ENCODE measurements at regions not wholly inside any gene's neighbourhood (a gene's known extent, or its start where the extent isn't known, plus 50 kb on each side); places are given as distances from the start of the nearest gene placed in this dataset.

DNA sequence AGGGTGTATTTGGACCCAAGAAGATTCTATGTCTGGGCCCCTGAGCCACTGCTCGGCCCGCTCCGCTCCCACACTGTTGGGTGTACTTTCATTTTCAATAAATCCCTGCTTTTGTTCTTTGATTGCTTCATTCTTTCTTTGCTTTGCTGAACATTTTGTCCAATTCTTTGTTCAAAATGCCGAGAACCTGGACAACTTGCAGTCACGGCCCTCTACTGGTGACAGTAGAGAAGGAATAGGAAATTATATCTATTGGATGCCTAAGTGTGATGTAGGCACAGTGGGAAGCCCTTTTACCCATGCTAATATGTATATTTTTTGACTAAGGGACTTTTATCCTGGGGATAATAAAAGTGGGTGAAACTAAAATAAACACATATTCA, 340.8 kb downstream of the LRRC3B start:
- H3K36me3 ChIP-seq (ENCODE audit: control insufficient read depth in 1 of 2, insufficient read depth in 2 of 2, low read depth in 1 of 2, low read length in 2 of 2) = no peaks in the 10 kb centered on the region
- no peak overlapping the region for H2AK5ac ChIP-seq (ENCODE audit: low read length, severe bottlenecking)
- H3K4me2 ChIP-seq (ENCODE audit: low read length, poor library complexity, severe bottlenecking) = no peak overlapping the region
- H3K18ac ChIP-seq (ENCODE audit: low read depth in 1 of 2, low read length in 2 of 2) = no peak overlapping the region
- H3K14ac ChIP-seq (ENCODE audit: low read length in 2 of 2) = no peak overlapping the region
- H2BK15ac ChIP-seq (ENCODE audit: low read depth, poor library complexity, severe bottlenecking) = no peak overlapping the region
- H3K9me3 ChIP-seq (ENCODE audit: control insufficient read depth, low read length) = peaks cover 13% of the 10 kb centered on the region
- H2BK5ac ChIP-seq (ENCODE audit: low read depth, low read length, poor library complexity, severe bottlenecking) = no peak overlapping the region
- H2BK120ac ChIP-seq (ENCODE audit: low read depth, low read length) = no peak overlapping the region
- H3K27me3 ChIP-seq (ENCODE audit: control insufficient read depth in 1 of 2, insufficient read depth in 1 of 2, low read length in 2 of 2) = no peaks in the 10 kb centered on the region
- H2BK12ac ChIP-seq (ENCODE audit: low read length in 2 of 2) = no peak overlapping the region
- no peak overlapping the region for H3K4ac ChIP-seq (ENCODE audit: low read depth in 1 of 2, low read length in 2 of 2)
- no peak overlapping the region for H4K8ac ChIP-seq (ENCODE audit: low read length)
- no peak overlapping the region for H2AFZ ChIP-seq (ENCODE audit: low read depth, low read length)
- H4K91ac ChIP-seq (ENCODE audit: low read length) = no peak overlapping the region
- H3K23ac ChIP-seq (ENCODE audit: low read length in 2 of 2) = no peak overlapping the region
- H3K4me1 ChIP-seq (ENCODE audit: control insufficient read depth, insufficient read depth, low read depth, low read length) = no peaks in the 10 kb centered on the region
- 98% methylated on average over 5 of the region's 5 CpGs for WGBS
- no peaks in the 10 kb centered on the region for H3K79me1 ChIP-seq (replicated peaks; ENCODE audit: low read length, poor library complexity, severe bottlenecking)
- H3K9ac ChIP-seq (ENCODE audit: low read length) = no peak overlapping the region
- H3K27ac ChIP-seq (ENCODE audit: low read length, poor library complexity, severe bottlenecking) = no peak overlapping the region
- no peak for DNase-seq
- H3K4me3 ChIP-seq (ENCODE audit: insufficient read depth in 1 of 2, low read depth in 1 of 2, low read length in 2 of 2) = no peak overlapping the region

DNA sequence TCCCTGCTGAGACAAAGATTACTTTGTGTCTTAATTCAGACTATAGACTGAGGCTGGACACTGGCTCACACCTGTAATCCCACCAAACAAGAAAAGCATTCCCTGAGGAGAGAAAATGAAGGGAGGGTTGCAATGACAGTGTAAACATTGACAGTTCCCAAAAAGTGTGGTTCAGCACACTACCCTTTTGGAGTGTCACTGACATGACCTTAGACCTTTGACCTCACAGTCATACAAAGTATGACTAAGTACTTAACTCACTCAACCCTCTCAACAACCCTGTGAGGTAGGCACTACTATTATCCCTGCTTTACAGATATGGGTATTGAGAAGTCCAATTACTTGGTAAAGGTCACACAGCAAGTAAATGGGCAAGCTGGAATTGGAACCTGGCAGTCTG, 341.7 kb downstream of the LRRC3B start:
- no peak overlapping the region for H2AFZ ChIP-seq (ENCODE audit: low read depth, low read length)
- H3K36me3 ChIP-seq (ENCODE audit: control insufficient read depth in 1 of 2, insufficient read depth in 2 of 2, low read depth in 1 of 2, low read length in 2 of 2) = no peaks in the 10 kb centered on the region
- H3K18ac ChIP-seq (ENCODE audit: low read depth in 1 of 2, low read length in 2 of 2) = no peak overlapping the region
- no peak for DNase-seq
- H3K14ac ChIP-seq (ENCODE audit: low read length in 2 of 2) = no peak overlapping the region
- H2AK5ac ChIP-seq (ENCODE audit: low read length, severe bottlenecking) = no peak overlapping the region
- no peak overlapping the region for H2BK15ac ChIP-seq (ENCODE audit: low read depth, poor library complexity, severe bottlenecking)
- no peak overlapping the region for H2BK120ac ChIP-seq (ENCODE audit: low read depth, low read length)
- H3K79me1 ChIP-seq (replicated peaks; ENCODE audit: low read length, poor library complexity, severe bottlenecking) = no peaks in the 10 kb centered on the region
- no peak overlapping the region for H2BK5ac ChIP-seq (ENCODE audit: low read depth, low read length, poor library complexity, severe bottlenecking)
- no peak overlapping the region for H4K91ac ChIP-seq (ENCODE audit: low read length)
- no peak overlapping the region for H3K4ac ChIP-seq (ENCODE audit: low read depth in 1 of 2, low read length in 2 of 2)
- no peak overlapping the region for H4K8ac ChIP-seq (ENCODE audit: low read length)
- H3K9me3 ChIP-seq (ENCODE audit: control insufficient read depth, low read length) = peaks cover 15% of the 10 kb centered on the region
- no peaks in the 10 kb centered on the region for H3K4me1 ChIP-seq (ENCODE audit: control insufficient read depth, insufficient read depth, low read depth, low read length)
- no peak overlapping the region for H3K4me2 ChIP-seq (ENCODE audit: low read length, poor library complexity, severe bottlenecking)
- H3K9ac ChIP-seq (ENCODE audit: low read length) = no peak overlapping the region
- H3K27ac ChIP-seq (ENCODE audit: low read length, poor library complexity, severe bottlenecking) = no peak overlapping the region
- no peaks in the 10 kb centered on the region for H3K27me3 ChIP-seq (ENCODE audit: control insufficient read depth in 1 of 2, insufficient read depth in 1 of 2, low read length in 2 of 2)
- no peak overlapping the region for H3K23ac ChIP-seq (ENCODE audit: low read length in 2 of 2)
- H3K4me3 ChIP-seq (ENCODE audit: insufficient read depth in 1 of 2, low read depth in 1 of 2, low read length in 2 of 2) = no peak overlapping the region
- H2BK12ac ChIP-seq (ENCODE audit: low read length in 2 of 2) = no peak overlapping the region

DNA sequence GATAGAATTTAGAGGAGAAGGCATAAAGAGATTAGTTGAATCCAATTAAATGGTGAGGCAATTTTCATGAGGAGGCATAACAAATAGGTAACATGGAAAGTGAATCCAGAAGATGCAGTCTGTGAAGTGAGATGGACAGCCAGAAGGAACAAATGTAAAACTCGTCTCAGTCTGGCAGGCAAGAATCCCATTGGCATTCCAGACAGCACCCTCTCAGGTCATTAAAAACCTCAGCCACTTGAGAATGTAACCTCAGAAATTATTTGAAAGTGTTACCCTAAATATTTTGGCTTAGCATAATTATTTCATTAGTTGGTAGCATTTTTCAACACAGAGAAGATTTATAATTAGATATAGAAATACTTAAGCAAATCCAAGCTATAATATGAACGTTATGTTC, 342.3 kb downstream of the LRRC3B start:
- Histone ChIP-seq H3K4me3 (ENCODE audit: insufficient read depth in 1 of 2, low read depth in 1 of 2, low read length in 2 of 2) (no peak overlapping the region), H3K23ac (ENCODE audit: low read length in 2 of 2) (no peak overlapping the region), H2BK12ac (ENCODE audit: low read length in 2 of 2) (no peak overlapping the region), H3K27ac (ENCODE audit: low read length, poor library complexity, severe bottlenecking) (no peak overlapping the region), H2AFZ (ENCODE audit: low read depth, low read length) (no peak overlapping the region), H3K4me1 (ENCODE audit: control insufficient read depth, insufficient read depth, low read depth, low read length) (no peaks in the 10 kb centered on the region), H4K8ac (ENCODE audit: low read length) (no peak overlapping the region), H2AK5ac (ENCODE audit: low read length, severe bottlenecking) (no peak overlapping the region), H2BK120ac (ENCODE audit: low read depth, low read length) (no peak overlapping the region), H3K4ac (ENCODE audit: low read depth in 1 of 2, low read length in 2 of 2) (no peak overlapping the region), H2BK15ac (ENCODE audit: low read depth, poor library complexity, severe bottlenecking) (no peak overlapping the region), H3K9ac (ENCODE audit: low read length) (no peak overlapping the region), H3K36me3 (ENCODE audit: control insufficient read depth in 1 of 2, insufficient read depth in 2 of 2, low read depth in 1 of 2, low read length in 2 of 2) (no peaks in the 10 kb centered on the region), H2BK5ac (ENCODE audit: low read depth, low read length, poor library complexity, severe bottlenecking) (no peak overlapping the region), H3K9me3 (ENCODE audit: control insufficient read depth, low read length) (peaks cover 15% of the 10 kb centered on the region), H3K4me2 (ENCODE audit: low read length, poor library complexity, severe bottlenecking) (no peak overlapping the region), H3K27me3 (ENCODE audit: control insufficient read depth in 1 of 2, insufficient read depth in 1 of 2, low read length in 2 of 2) (no peaks in the 10 kb centered on the region), H3K18ac (ENCODE audit: low read depth in 1 of 2, low read length in 2 of 2) (no peak overlapping the region), H4K91ac (ENCODE audit: low read length) (no peak overlapping the region), H3K79me1 (replicated peaks; ENCODE audit: low read length, poor library complexity, severe bottlenecking) (no peaks in the 10 kb centered on the region), H3K14ac (ENCODE audit: low read length in 2 of 2) (no peak overlapping the region)
- 83% methylated on average over 1 of the region's 2 CpGs for WGBS
- no peak for DNase-seq

DNA sequence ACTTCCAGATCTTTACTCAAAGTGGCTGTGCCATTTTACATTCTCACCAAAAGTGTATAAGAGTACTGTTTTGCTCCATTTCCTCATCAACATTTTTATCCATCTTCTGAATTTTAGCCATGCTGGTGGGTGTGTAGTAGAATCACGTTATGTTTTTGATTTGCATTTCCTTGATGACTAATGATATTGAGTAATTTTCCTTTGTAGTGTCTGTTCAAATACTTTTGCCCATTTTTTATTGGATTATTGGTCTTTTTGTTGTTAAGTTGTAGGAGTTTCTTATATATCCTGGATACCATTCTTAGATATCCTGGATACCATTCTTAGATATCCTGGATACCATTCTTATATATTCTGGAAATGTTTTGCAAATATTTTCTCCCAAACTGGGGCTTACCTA, 344.9 kb downstream of the LRRC3B start:
- no peak overlapping the region for H2BK5ac ChIP-seq (ENCODE audit: low read depth, low read length, poor library complexity, severe bottlenecking)
- no peak overlapping the region for H2BK15ac ChIP-seq (ENCODE audit: low read depth, poor library complexity, severe bottlenecking)
- 89% methylated on average over 1 of the region's 1 CpG for WGBS
- H2BK120ac ChIP-seq (ENCODE audit: low read depth, low read length) = no peak overlapping the region
- no peaks in the 10 kb centered on the region for H3K36me3 ChIP-seq (ENCODE audit: control insufficient read depth in 1 of 2, insufficient read depth in 2 of 2, low read depth in 1 of 2, low read length in 2 of 2)
- no peak overlapping the region for H2BK12ac ChIP-seq (ENCODE audit: low read length in 2 of 2)
- no peak overlapping the region for H2AFZ ChIP-seq (ENCODE audit: low read depth, low read length)
- peaks cover 18% of the 10 kb centered on the region for H3K9me3 ChIP-seq (ENCODE audit: control insufficient read depth, low read length)
- no peak overlapping the region for H3K14ac ChIP-seq (ENCODE audit: low read length in 2 of 2)
- no peak overlapping the region for H3K18ac ChIP-seq (ENCODE audit: low read depth in 1 of 2, low read length in 2 of 2)
- DNase-seq = no peak
- no peak overlapping the region for H4K8ac ChIP-seq (ENCODE audit: low read length)
- no peaks in the 10 kb centered on the region for H3K79me1 ChIP-seq (replicated peaks; ENCODE audit: low read length, poor library complexity, severe bottlenecking)
- no peak overlapping the region for H2AK5ac ChIP-seq (ENCODE audit: low read length, severe bottlenecking)
- H3K4ac ChIP-seq (ENCODE audit: low read depth in 1 of 2, low read length in 2 of 2) = no peak overlapping the region
- no peak overlapping the region for H3K4me3 ChIP-seq (ENCODE audit: insufficient read depth in 1 of 2, low read depth in 1 of 2, low read length in 2 of 2)
- H3K4me2 ChIP-seq (ENCODE audit: low read length, poor library complexity, severe bottlenecking) = no peak overlapping the region
- no peak overlapping the region for H3K9ac ChIP-seq (ENCODE audit: low read length)
- no peak overlapping the region for H3K27ac ChIP-seq (ENCODE audit: low read length, poor library complexity, severe bottlenecking)
- H4K91ac ChIP-seq (ENCODE audit: low read length) = no peak overlapping the region
- no peak overlapping the region for H3K23ac ChIP-seq (ENCODE audit: low read length in 2 of 2)
- H3K27me3 ChIP-seq (ENCODE audit: control insufficient read depth in 1 of 2, insufficient read depth in 1 of 2, low read length in 2 of 2) = no peaks in the 10 kb centered on the region
- no peaks in the 10 kb centered on the region for H3K4me1 ChIP-seq (ENCODE audit: control insufficient read depth, insufficient read depth, low read depth, low read length)
